ENCODE measurements at regions not wholly inside any gene's neighbourhood (a gene's known extent, or its start where the extent isn't known, plus 50 kb on each side); places are given as distances from the start of the nearest gene placed in this dataset.

DNA sequence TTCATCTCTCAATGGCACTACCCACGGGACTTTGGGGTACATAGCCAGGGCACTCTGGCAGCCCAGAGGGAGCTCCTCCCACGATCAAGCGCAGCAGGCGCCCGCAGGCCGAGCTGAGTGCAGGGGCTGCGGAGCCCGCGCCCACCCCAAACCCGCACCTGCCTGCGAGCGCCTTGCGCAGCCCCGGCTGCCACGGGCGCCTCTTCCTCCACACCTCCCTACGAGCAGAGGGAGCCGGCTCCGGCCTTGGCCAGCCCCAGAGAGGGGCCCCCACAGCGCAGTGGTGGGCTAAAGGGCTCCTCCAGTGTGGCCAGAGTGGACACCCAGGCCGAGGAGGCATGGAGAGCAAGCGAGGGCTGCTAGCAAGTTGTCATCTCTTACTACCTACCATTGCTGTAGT lies 165.2 kb downstream of the UBE2E3 start:
- TF ChIP-seq CTCF (IDR thresholded peaks at IDR 0.05) (no peak), POLR2A (IDR thresholded peaks at IDR 0.05) (no peak)
